COLO668 (cell line): ENCODE measurements at regions not wholly inside any gene's neighbourhood (a gene's known extent, or its start where the extent isn't known, plus 50 kb on each side); places are given as distances from the start of the nearest gene placed in this dataset.

Experiments
- DNase-seq: peaks from one replicate; lab custom pipeline; 2025; ENCODE audit not compliant: unreplicated experiment; lab: John Stamatoyannopoulos, UW

DNA sequence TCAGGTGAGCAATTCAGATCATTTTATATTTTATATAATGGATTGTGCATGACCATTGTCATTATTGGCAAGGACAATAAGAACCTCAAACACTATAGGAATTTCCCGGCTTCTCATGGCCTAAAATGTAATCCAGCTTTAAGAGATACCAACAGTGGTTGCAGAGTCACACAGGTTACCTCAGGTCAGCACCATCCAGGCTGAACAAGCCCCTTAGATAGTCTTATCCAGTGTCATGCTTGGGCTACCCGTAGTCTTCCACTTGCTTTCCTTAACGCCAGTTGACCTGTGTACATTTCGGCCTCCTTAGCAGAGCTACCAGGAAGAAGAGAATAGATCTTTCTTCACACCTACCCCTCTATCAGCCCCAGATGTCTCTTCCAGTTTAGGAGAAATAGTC, 293.3 kb upstream of the SYT4 start:
- DNase-seq, result no peak

DNA sequence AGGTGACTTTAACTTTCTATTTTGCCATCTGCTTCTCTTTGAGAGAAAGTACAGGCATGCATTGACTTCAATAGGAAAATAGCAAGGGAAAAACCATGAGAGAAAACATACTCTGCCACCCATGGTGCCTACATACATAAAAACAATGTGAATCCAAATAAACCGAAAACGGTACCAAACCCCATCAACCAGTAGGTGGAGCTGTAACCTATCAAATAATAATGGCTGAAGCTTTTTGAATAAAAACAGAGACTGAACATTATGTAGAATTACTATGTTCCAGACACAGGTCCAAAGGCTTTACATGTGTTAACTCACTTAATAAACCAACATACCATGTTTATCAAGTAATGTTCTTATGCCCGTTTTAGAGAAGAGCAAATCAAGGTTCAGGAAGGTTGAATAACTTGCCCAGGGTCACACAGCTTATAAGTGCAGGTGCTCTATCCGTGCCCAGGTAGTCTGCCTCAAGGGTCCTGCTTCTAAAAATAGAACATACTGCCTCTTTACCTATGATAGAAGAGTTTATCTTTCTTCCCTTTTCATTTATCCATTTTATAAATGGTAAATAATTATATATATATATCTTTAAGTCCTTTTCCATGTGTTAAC, 293.9 kb upstream of the SYT4 start:
- DNase-seq, result peak; percentile 31

DNA sequence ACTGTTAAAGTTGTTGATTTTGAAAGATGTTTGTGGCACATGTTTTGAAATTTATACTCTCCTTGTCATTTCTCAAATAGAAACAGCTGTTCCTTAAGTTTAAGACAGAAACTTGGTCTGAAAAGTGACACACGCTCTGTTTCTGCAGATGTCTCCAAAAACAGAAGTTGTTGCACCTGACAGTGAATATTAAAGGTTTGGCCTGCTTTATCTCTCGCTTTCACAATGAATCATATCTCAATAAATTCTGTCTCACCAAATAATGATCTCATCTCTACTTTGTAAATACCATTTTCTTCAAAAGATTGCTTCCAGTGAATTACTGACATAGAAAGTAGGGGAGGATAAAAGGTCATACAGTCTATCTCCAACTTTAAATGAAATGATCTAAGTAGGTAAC, 294.9 kb upstream of the SYT4 start:
- DNase-seq, result no peak

DNA sequence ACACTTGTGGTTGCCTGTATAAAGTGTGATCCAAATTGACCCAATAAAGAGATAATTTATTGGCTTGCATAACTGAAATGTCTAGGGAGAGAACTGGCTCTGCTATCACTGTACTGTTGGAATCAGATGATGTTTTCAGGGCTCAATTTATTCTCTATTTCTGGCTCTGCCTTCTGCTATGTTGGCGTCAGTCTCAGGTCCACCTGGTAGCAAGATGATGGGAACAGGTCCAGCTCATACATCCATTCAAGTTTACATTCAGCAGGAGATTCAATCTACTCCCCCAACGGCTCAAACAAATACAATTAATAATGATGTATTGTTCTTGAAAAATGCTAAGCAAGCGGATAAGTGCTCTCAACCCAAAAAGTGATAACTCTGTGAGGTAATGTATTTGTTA, 297.7 kb upstream of the SYT4 start:
- no peak for DNase-seq

DNA sequence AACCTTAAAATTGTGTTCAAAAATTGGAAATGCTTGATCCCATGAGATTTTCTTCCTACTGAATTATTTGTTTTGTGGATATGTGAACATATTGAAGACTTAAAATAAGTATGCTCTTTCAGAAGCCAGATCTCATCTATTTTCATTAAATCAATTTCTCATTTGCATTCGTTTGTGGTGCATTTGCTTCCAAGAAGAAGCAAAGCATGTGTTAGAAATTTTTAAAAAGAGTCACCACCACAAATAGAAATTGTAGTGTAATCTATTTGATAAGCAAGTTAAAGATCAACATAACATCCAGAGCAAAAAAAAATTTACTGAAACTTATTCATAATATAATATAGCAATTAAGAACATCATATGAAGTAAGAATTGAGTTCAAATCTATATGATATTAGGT, 300.9 kb upstream of the SYT4 start:
- DNase-seq, result no peak

DNA sequence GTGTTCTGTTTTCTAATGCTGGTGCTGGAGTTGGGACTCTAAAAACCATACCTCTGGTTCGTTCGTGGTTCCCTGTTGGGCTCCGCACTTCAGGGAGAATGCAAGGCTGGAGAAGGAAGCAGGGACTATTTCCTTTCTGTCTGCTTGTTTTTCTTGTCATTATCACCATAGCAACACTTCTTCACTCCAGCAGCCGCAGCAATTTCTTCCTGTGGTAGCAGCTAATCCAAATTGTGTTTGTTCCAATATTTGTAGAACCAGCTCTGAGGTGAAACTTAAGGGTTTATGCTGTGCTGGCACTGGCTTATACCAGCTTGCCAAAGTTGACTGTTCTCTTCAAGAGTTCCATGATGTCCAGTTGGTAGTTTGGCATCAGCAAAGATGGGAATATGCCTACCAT, 301.4 kb upstream of the SYT4 start:
- DNase-seq, result no peak

DNA sequence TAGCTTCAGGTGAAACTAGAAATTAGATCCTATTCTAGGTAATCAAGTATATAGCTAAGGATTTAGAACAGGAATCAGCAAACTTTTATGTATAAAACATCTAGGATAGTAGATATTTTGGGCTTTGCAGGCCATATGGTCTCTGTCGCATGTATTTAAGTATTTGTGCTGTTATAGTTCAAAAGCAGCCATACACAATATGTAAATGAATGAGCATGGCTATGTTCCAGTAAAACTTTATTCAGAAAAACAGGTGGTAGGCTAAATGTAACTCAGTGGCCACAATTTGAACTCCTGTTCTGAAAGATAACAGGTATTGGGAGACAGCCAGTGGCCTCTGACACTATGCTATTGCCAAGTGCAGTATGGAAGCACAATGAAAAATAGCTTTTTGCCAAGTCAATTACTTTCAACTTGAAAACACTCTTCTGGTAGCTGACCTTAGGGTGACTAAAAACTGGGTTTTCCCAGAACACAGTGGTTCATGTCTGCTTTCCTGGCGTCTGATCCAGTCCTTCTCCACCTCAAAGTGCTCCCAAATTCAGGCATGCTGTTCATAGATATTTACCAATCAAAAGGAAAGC, 304.7 kb upstream of the SYT4 start:
- no peak for DNase-seq

DNA sequence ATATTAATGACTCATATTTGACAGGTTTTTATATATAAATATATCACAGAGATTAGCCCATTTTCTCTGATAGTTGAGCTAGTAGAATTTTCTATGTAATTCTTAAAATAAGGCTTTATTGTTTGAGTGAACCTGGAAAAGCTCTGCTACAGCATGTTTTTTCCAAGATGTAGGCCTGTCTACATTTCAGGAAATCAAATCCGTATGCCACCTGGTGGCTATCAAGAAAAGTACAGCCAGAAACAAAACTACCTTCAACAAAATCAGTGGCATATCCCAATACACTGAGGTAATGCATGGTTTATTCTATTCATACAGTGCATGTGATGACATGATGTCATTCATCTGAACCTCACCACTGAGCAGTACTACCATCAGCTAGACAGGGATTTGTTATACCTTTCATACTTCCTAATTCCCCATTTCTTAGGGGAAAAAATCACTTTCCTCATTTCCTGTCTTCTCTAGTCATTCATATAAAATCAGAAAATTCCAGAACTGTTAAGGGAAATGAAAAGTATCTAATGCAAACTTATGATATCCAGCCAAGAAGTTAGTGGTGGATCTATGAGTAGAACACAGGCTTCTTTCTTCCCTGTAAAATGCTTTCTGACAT, 310.4 kb upstream of the SYT4 start:
- DNase-seq, result no peak

DNA sequence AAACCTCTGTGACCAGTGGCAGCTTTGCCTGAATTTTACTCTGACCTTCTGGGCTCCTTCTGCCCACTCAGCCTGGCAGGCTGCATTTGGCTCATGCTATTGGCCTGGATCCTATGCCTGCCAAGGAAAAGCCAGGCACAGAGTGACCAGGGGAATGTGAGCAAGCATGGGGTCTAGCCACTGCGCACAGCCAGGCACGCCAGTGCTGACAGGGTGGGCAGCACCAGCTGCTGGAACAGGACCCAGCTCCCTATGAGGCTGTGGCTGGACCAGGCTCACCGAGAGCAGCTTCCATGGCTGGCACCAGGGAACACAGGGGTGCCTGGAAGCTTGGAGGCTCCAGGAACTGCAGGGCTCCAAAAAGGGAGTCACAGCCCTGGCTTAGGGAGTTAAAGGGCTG, 311.5 kb upstream of the SYT4 start:
- no peak for DNase-seq

DNA sequence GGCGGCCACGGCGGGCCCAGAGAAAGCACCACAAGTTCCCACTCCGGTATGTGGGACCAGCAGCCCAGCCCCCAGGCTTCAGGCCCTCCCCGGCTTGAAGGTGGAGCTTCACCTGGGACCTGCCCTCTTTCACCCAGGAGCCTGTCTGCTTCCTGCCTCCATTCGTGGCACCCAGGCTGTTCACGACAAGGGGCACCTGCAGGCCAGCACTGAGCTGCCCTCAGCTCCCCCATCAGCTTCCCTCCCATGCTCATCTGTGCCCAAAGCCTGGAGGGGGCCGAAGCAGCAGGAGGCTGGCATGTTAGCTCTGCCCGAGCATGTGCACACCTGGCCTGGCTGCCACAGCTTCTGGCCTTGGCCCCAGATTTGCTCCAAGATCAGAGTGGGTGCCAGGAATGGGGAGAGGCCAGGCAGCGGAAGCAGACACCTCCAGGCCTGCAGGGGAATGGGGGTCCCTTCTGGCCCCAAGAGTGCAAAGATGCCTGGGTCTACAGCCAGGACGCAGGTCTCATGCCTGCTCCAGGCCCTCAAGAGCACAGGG, 312.4 kb upstream of the SYT4 start:
- no peak for DNase-seq

DNA sequence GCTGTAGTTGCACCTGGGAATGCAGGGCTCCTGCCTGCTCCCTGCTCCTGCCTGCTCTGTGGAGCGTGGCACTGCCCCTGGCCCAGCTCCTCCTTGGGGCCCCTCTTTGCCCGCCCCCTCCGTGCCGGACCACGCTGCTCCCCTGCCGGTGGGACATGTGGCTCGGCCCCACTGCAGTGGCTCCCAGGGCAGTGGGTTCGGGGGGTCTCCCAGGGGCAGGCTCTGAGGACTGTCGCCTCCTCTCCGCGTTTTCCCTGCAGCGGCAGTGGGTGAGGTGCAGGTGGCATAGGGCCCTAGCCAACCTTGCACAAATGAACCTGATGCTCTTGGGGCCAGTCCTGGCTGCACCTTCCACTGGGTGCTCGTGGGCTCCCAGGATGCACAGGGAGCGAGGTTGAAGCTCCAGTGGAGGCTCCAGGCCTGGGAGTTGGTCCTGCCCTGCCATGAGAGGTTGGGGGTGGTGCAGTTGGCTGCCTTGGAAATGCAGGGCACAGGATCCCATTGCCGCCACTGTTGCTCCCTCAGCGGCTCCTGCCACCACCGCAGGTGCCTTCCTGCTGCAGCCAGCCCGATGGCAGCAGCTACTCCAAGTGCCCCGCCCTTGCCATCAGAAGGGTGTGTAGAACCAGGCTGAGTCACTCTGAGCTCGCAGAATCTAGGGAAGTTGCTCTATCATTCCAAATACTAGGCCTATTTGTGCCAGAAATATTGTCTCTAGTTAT, 313.1 kb upstream of the SYT4 start:
- DNase-seq, result no peak

DNA sequence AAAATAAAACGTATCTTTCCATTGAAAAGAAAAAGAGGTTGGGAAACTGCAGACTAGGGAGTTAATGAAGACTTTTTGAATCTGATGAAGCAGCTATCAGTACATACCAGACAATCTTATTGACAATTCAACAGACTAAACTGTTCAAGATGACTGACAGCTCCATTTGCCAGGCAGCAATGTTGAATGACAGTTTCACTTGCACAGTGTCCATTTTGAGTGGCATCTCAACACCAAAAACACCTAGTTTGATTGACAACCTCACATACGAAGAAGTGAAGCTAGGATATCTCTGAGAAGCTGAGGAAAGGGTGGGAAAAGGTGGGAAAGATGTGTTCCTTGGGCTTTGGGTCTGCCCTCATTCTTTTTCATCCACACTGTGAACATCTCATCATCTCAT, 315.0 kb upstream of the SYT4 start:
- DNase-seq, result no peak

DNA sequence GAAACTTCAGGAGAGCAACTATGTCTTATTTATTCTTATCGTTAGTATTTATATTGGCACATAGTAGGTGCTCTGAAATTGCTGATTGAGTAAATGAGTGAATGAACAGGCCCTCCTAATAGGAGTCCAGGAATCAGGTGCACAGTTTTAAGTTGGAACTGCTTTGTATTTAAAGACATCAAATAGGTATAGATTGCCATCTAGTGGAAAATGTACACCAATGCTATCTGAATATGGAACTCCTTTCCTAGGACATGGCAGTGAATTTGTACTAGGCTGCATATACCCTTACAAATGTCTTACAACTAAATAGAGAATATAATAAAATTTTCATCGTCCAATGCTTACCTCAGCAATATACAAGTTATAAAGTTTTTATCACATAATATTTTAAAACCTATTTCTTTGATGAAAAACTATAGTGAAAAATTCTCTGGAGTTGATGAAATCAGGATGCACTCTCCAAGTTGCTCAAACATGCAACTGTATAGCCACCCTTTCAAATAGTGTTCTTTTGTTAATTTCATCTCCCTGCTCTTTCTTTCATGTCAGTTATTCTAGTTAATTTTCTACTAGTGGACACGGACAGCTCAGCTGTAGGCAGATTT, 318.9 kb upstream of the SYT4 start:
- DNase-seq, result no peak

DNA sequence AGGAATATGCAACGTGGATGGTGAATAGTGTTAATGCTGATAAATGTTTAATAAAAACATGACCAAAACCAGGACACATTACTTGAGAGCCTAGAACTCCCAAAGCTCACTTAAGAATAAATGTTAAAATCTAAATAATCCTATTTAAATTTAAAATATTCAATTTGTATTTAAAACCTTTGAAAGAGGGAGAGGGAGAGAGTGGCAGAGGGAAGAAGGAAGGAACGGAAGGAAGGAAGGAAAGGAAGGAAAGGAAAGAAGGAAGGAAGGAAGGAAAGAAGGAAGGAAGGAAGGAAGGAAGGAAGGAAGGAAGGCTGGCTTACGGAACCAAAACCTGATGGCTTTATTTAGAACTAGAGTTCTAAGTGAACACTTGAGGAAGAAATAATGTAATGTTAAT, 324.1 kb upstream of the SYT4 start:
- no peak for DNase-seq

DNA sequence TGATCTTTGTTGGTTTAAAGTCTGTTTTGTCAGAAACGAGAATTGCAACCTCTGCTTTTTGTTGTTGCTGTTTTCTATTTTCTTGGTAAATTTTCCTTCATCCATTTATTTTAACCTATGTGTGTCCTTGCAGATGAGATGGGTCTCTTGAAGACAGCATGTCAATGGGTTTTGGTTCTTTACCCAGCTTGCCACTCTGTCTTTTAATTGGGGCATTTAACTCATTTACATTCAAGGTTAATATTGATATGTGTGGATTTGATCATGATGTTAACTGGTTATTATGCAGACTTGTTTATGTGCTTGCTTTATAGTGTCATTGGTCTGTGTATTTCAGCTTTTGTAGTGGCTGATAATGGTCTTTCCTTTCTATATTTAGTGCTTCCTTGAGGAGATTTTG, 327.9 kb upstream of the SYT4 start:
- no peak for DNase-seq

DNA sequence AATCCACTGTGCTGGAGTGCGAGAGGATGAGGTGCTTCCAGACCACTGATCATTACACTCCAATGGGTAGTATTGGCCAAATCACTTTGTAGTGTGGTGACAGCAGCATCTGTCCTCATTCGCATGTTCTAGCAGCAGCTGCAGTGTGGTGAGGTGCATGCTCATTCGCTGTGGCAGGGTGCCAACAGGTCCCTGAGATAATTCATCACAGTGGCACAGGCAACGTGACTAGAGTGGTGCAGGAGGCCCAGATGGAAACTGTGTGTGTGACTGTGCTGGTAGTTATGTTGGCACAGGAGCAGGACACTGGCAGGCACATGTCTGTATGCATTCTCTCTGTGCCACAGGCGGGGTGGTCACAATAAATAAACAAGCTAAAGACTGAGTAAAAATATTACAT, 329.5 kb upstream of the SYT4 start:
- DNase-seq, result peak; percentile 61

DNA sequence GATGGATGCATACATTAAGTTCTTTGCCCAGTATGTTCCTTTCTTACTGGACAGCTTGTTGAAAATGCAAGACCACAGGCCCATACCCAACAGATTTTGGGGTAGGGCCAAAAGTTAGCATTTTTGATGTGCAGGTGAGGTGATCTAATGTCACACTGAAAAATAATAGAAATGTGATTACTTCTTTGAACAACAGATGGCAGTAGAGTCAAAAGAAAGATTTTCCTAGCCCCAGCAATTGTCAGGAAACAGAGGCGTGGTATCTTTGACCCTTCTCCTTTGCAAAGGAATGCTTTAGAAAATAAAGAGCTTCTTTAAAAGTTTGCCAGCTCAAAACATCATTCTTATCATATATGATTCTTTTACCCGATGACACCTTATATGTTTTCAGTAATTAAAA, 343.6 kb upstream of the SYT4 start:
- no peak for DNase-seq

DNA sequence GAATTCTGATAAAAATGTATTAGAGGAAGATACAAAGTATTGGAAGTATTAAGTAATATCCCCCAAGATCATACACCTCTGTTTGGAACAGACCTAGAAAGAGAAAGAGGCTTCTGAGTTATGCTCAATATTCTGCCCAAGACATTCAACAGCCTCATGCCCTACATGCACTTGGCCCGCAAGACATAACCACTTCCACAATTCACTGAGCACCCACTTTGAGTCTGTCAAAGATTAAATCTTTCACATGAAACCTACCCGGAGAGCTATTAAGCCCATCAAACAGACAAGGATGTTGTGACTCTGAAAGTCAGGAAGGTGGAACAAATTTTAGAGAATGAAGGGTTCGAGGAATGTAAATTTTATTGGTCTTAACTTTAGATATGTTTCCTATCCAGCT, 344.7 kb upstream of the SYT4 start:
- no peak for DNase-seq

DNA sequence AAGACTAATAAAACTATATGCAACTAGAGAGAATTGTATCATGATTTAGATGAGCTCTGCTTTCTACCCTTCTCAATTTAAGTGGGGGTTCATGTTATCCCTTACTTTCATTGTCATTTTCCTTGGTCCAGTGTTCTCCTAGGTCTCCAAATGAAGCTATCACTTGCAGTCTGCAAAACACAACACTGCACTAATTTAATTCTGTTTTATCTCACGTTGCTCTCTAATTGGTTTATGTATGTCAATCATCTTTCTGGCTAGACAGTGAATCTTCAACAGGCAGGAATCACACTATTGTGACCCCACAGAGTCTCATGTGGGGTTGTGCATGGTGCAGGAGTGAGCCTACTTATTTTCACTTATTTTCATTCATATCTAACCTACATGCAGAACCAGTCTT, 348.3 kb upstream of the SYT4 start:
- DNase-seq, result no peak

DNA sequence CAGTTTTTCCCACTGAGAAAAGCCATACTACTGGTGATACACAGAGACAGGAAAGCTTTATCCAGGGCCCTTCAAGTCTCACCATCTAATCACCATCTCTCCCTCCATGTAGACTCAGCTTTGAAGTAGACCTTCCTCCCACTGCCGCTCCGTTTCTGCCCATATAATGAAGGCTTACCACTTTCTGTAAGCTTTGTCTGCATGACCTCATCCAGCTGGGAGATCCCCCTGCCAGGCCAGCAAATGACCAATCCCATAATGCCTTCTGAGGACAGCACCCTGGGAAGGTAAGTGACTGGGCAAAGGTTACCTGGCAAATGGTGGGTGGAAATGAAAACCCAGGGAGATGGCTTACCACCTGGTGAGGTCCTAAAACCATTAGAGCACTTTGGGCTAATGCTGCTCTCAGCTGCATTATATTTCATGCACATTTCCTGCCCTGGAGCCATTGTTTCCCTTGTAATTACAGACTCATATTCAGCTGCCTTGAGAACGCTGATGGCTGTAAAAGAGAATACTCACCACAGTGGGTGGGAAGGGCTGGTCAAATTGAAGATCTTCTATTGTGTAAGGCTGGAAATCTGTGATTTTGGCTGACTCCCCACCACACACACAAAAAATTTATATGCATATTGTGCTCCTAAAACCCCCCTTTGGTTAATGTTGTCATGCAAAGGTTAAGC, 350.7 kb upstream of the SYT4 start:
- peak; percentile 72 for DNase-seq

DNA sequence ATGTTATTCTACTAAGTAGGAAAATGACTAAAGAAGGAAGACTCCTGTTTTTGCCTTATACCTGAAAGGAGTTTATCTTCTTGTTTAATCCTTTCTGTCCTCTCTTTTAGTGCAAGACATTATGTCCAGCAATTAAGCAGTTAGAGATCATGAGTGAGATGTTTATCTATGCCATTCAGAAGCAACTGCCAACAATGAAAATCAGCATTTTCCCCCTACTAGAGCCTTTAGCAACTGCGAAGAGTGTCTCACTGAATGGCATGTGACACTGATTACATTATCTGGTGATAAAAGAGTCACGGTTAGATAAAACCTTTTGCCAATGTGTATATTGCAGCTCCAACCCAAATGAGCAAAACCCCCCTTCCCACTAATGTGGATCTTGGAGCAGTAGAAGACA, 357.7 kb upstream of the SYT4 start:
- DNase-seq, result no peak
